ENCODE measurements at regions not wholly inside any gene's neighbourhood (a gene's known extent, or its start where the extent isn't known, plus 50 kb on each side); places are given as distances from the start of the nearest gene placed in this dataset.
"Not testable (repeated sequence)": the region's sequence is repeated elsewhere in the genome, so short reads cannot be mapped to it uniquely, and the experiment has no call there.

DNA sequence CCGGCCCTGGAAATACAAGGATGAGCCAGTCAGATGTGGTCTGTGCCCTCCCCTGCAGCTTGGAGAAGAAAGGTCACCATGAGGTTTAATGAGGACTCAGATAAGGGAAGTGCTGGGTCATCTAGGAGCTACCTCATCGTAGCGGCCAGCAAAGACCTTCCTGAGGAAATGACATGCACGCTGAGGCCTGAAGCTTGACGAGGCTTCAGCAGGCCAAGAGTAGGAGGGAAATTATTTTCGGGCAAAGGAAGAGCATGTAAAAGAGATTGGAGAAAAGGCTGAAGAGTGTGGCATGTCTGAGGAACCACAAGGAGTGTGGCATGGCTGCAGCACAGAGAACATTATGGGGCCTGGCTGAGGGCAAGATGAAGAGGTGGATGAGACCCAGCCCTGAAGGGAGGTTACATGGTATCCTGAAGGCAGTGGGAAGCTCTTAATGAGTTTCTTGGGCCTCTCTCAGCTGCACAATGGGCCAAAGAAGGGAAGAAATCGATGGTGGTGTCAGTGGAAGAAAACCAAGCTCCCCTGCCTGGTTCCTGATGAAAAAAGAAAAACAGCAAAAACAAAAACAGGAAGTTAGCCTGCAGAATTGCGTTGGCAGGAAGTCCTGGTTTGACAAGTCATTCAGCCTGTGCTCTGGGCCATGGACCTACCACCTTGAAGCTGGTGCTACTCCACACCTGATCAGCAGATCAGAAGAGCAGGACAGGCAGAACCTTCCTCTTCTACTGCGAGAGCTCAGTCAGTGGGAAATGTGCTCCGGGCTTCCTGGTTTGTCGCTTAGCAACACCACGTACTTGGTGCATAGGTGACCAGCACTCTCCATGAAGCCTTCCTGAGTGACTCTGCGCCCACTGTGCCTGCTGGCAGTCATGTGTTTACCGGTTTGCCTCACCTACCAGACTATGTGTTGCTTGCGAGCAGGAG, 134.5 kb upstream of the KLF3 start:
- Mint-ChIP-seq H3K36me3 (ENCODE audit: insufficient read depth in 2 of 2) (peaks cover 3 to 6% of the 10 kb centered on the region in 2 donors), H3K4me3 (peak overlapping the region; percentile 50 to 72)

GRCh38 chr4:38530486-38530885, 133.5 kb upstream of the KLF3 start:
- Mint-ChIP-seq H3K9me3 (peaks cover 0 to 7% of the 10 kb centered on the region in 2 donors), H3K4me1 (ENCODE audit: low read depth) (peaks cover 36% of the 10 kb centered on the region), H3K4me3 (peak overlapping the region in 1 of 2 donors; percentile 22), H3K27me3 (ENCODE audit: low read depth) (peaks cover 12% of the 10 kb centered on the region), H3K36me3 (ENCODE audit: insufficient read depth in 2 of 2) (peaks cover 3 to 6% of the 10 kb centered on the region in 2 donors), H3K27ac (no peak overlapping the region)
- DNase-seq (no peak), ATAC-seq (replicated peaks in 1 of 2) (no peak)

More for the DNA sequence above, 134.5 kb upstream of the KLF3 start:
- Mint-ChIP-seq H3K27me3 (ENCODE audit: low read depth) (peaks cover 19% of the 10 kb centered on the region), H3K27ac (peak overlapping the region; percentile 29), H3K4me1 (ENCODE audit: low read depth) (peaks cover 44% of the 10 kb centered on the region), H3K9me3 (peaks cover 0 to 7% of the 10 kb centered on the region in 2 donors)
- ATAC-seq (replicated peaks in 1 of 2): peak; percentile 96 to 98
- DNase-seq: peak; percentile 66 to 67

GRCh38 chr4:38531141-38531727, 132.8 kb upstream of the KLF3 start:
- Mint-ChIP-seq H3K27me3 (ENCODE audit: low read depth) (peaks cover 4% of the 10 kb centered on the region), H3K4me3 (peak overlapping the region; percentile 17 to 51), H3K36me3 (ENCODE audit: insufficient read depth in 2 of 2) (peaks cover 3 to 6% of the 10 kb centered on the region in 2 donors), H3K4me1 (ENCODE audit: low read depth) (peaks cover 36% of the 10 kb centered on the region), H3K27ac (no peak overlapping the region), H3K9me3 (peaks cover 0 to 7% of the 10 kb centered on the region in 2 donors)
- no peak for DNase-seq
- ATAC-seq (replicated peaks in 1 of 2): no peak

- Mint-ChIP-seq H3K4me1 (ENCODE audit: low read depth) (peaks cover 36% of the 10 kb centered on the region), H3K9me3 (peaks cover 0 to 4% of the 10 kb centered on the region in 2 donors), H3K4me3 (no peak overlapping the region), H3K27ac (no peak overlapping the region), H3K36me3 (ENCODE audit: insufficient read depth in 2 of 2) (peaks cover 0 to 6% of the 10 kb centered on the region in 2 donors), H3K27me3 (ENCODE audit: low read depth) (no peaks in the 10 kb centered on the region)
- DNase-seq (no peak), ATAC-seq (replicated peaks in 1 of 2) (no peak)
Observed at GRCh38 chr4:38532908-38533499, 131.0 kb upstream of the KLF3 start.

DNA sequence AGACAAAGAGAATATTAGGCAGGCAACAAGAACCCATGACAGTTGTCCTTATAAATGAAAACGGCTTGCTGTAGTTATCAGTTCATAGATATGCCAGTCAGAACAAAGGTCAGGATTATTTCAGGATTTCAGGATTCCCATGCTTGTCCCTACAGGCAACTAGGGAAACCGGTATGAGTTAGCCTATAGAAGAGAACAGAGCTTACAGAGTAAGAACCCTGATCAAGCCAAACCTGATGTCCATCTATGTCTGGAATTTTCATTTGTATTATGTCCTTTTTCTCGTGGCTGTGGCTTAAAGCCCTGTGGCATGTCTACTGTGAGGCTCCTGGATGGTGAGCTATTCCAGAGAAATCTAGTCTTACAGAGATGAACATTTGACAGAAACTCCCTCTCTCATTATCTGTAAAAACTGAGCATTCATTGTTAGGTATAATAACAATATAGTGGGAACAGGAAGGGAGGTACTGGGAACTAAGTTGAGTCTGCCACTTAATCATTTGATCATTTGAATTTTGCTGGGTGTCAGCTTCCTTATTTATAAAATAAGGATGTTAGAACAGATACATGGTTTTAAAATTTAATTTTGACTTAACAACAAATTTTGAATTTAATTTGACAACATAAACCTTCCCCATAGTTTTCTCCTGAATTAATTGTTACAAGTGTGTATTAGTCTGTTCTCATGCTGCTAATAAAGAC, 129.5 kb upstream of the KLF3 start:
- no peak overlapping the region for H3K27ac Mint-ChIP-seq
- no peaks in the 10 kb centered on the region for H3K9me3 Mint-ChIP-seq
- H3K36me3 Mint-ChIP-seq (ENCODE audit: insufficient read depth in 2 of 2): peaks cover 0 to 2% of the 10 kb centered on the region in 2 donors
- no peak for ATAC-seq (replicated peaks in 1 of 2)
- H3K27me3 Mint-ChIP-seq (ENCODE audit: low read depth): no peaks in the 10 kb centered on the region
- no peak overlapping the region for H3K4me3 Mint-ChIP-seq
- peaks cover 28% of the 10 kb centered on the region for H3K4me1 Mint-ChIP-seq (ENCODE audit: low read depth)
- no peak for DNase-seq

DNA sequence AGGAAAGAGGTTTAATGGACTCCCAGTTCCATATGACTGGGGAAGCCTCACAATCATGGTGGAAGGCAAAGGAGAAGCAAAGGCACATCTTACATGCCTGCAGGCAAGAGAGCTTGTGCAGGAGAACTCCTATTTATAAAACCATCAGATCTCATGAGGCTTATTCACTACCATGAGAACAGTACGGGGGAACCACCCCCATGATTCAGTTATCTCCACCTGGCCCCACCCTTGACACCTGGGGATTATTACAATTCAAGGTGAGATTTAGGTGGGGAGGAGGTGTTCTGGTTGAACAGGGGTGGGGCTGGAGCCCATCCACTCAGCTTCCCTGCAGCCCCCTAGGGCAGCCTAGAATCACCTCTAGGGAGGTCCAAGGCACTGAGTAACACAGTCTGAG, 128.9 kb upstream of the KLF3 start:
- not testable (repeated sequence) for H3K36me3 Mint-ChIP-seq (ENCODE audit: insufficient read depth in 2 of 2); H3K4me3 Mint-ChIP-seq; ATAC-seq (replicated peaks in 1 of 2); H3K27me3 Mint-ChIP-seq (ENCODE audit: low read depth); H3K27ac Mint-ChIP-seq; DNase-seq; H3K9me3 Mint-ChIP-seq
- H3K4me1 Mint-ChIP-seq (ENCODE audit: low read depth): peaks cover 22% of the 10 kb centered on the region

DNA sequence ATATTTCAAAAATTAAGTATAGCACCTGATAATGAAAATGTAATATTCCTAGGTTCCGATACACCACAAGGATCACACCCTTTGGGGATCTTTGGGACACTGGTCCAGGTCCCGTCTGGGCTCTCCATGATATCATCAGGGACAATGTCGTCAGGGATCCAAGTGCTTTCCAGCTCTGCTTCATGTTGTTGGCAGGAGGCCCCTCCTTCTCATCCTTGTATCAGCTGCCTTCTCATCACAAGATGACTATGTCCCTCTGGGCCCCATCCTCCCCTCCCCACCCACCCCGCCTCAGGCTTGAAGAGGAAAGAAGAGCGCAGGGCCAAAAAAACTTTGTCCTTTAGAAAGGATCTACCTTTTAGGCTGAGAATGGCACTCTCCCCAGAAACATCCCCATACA, 128.3 kb upstream of the KLF3 start:
- no peak for DNase-seq
- Mint-ChIP-seq H3K9me3 (no peaks in the 10 kb centered on the region), H3K27ac (no peak overlapping the region), H3K27me3 (ENCODE audit: low read depth) (no peaks in the 10 kb centered on the region), H3K4me1 (ENCODE audit: low read depth) (peaks cover 17% of the 10 kb centered on the region), H3K36me3 (ENCODE audit: insufficient read depth in 2 of 2) (peaks cover 0 to 1% of the 10 kb centered on the region in 2 donors), H3K4me3 (no peak overlapping the region)
- ATAC-seq (replicated peaks in 1 of 2): no peak

DNA sequence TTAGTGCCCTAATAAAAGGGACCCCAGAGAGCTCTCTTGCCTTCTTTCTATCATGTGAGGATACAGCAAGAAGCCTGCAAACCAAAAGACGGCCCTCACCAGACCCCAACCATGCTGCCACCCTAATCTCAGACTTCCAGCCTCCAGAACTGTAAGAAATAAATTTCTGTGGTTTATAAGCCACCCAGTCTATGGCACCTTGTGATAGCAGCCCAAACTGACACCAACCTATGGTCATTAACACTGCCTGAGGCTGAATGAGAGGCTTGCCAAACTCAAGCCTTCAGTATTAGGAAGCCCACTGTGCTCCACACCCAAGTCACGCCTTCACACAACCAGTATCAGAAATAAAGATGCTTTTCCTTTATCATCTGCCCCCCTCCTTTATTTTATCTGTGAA, 127.3 kb upstream of the KLF3 start:
- H3K27ac Mint-ChIP-seq: no peak overlapping the region
- ATAC-seq (replicated peaks in 1 of 2) (no peak), DNase-seq (no peak)
- no peaks in the 10 kb centered on the region for H3K36me3 Mint-ChIP-seq (ENCODE audit: insufficient read depth in 2 of 2)
- no peaks in the 10 kb centered on the region for H3K9me3 Mint-ChIP-seq
- no peaks in the 10 kb centered on the region for H3K27me3 Mint-ChIP-seq (ENCODE audit: low read depth)
- no peak overlapping the region for H3K4me3 Mint-ChIP-seq
- peaks cover 7% of the 10 kb centered on the region for H3K4me1 Mint-ChIP-seq (ENCODE audit: low read depth)

GRCh38 chr4:38537666-38538065, 126.3 kb upstream of the KLF3 start:
- Mint-ChIP-seq H3K27me3 (ENCODE audit: low read depth) (no peaks in the 10 kb centered on the region), H3K27ac (no peak overlapping the region), H3K4me1 (ENCODE audit: low read depth) (no peaks in the 10 kb centered on the region), H3K36me3 (ENCODE audit: insufficient read depth in 2 of 2) (no peaks in the 10 kb centered on the region), H3K4me3 (no peak overlapping the region), H3K9me3 (no peaks in the 10 kb centered on the region)
- ATAC-seq (replicated peaks in 1 of 2) (no peak), DNase-seq (no peak)

- no peaks in the 10 kb centered on the region for H3K9me3 Mint-ChIP-seq
- no peaks in the 10 kb centered on the region for H3K4me1 Mint-ChIP-seq (ENCODE audit: low read depth)
- no peak overlapping the region for H3K27ac Mint-ChIP-seq
- no peaks in the 10 kb centered on the region for H3K27me3 Mint-ChIP-seq (ENCODE audit: low read depth)
- DNase-seq: no peak
- no peak overlapping the region for H3K4me3 Mint-ChIP-seq
- H3K36me3 Mint-ChIP-seq (ENCODE audit: insufficient read depth in 2 of 2): no peaks in the 10 kb centered on the region
- ATAC-seq (replicated peaks in 1 of 2): no peak
Observed at GRCh38 chr4:38538517-38538916, 125.5 kb upstream of the KLF3 start.

DNA sequence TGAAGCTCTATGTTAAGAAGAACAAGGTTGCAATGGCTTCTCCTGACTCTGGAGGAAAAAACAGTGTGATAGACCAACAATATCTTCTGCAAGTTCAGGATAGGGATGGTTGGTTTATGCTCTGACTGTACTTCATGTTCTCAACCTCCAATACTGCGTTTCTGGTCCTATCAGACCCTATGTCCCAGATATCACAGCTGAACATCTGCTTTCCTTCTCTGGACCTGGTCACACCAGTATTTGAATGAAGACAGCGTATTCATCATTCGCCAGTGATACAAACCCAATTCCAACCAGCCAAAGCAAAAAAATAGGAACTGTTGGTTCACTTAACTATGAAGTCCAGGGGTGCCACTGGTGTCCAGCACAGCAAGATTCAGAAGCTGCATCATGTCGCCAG, 124.5 kb upstream of the KLF3 start:
- Mint-ChIP-seq H3K4me1 (ENCODE audit: low read depth) (no peaks in the 10 kb centered on the region), H3K36me3 (ENCODE audit: insufficient read depth in 2 of 2) (no peaks in the 10 kb centered on the region), H3K27me3 (ENCODE audit: low read depth) (no peaks in the 10 kb centered on the region)

GRCh38 chr4:38547052-38547451, 116.9 kb upstream of the KLF3 start:
- Mint-ChIP-seq H3K4me3 (no peak overlapping the region), H3K9me3 (peaks cover 0 to 1% of the 10 kb centered on the region in 2 donors), H3K27me3 (ENCODE audit: low read depth) (no peaks in the 10 kb centered on the region), H3K4me1 (ENCODE audit: low read depth) (no peaks in the 10 kb centered on the region), H3K36me3 (ENCODE audit: insufficient read depth in 2 of 2) (no peaks in the 10 kb centered on the region), H3K27ac (no peak overlapping the region)
- ATAC-seq (replicated peaks in 1 of 2) (no peak), DNase-seq (no peak)

More for the DNA sequence above, 124.5 kb upstream of the KLF3 start:
- ATAC-seq (replicated peaks in 1 of 2) (no peak), DNase-seq (no peak)
- no peak overlapping the region for H3K4me3 Mint-ChIP-seq
- H3K9me3 Mint-ChIP-seq: no peaks in the 10 kb centered on the region
- no peak overlapping the region for H3K27ac Mint-ChIP-seq

GRCh38 chr4:38548256-38548655, 115.7 kb upstream of the KLF3 start:
- Mint-ChIP-seq H3K9me3 (peaks cover 0 to 1% of the 10 kb centered on the region in 2 donors), H3K4me3 (no peak overlapping the region), H3K4me1 (ENCODE audit: low read depth) (no peaks in the 10 kb centered on the region), H3K27ac (no peak overlapping the region), H3K27me3 (ENCODE audit: low read depth) (no peaks in the 10 kb centered on the region), H3K36me3 (ENCODE audit: insufficient read depth in 2 of 2) (no peaks in the 10 kb centered on the region)
- DNase-seq (no peak), ATAC-seq (replicated peaks in 1 of 2) (no peak)
